CD4-positive, alpha-beta T cell treated with Interleukin-21 for 1 hour (primary cell): ENCODE measurements at regions not wholly inside any gene's neighbourhood (a gene's known extent, or its start where the extent isn't known, plus 50 kb on each side); places are given as distances from the start of the nearest gene placed in this dataset.
"Not testable (repeated sequence)": the region's sequence is repeated elsewhere in the genome, so short reads cannot be mapped to it uniquely, and the experiment has no call there.

ENCODE experiments used
- DNase-seq: peaks from one replicate; pipeline ENCODE4 v3.0.0-alpha.2; 2020

- no peak for DNase-seq
Measured at GRCh38 chr11:116360221-116360941, 412.4 kb downstream of the BUD13 start.

GRCh38 chr11:116357784-116358544 is 414.8 kb downstream of the BUD13 start:
- no peak for DNase-seq

GRCh38 chr11:116356451-116356850 is 416.3 kb downstream of the BUD13 start:
- DNase-seq, result no peak

GRCh38 chr11:116355104-116355503 is 417.7 kb downstream of the BUD13 start:
- no peak for DNase-seq

GRCh38 chr11:116353589-116353988 is 419.2 kb downstream of the BUD13 start:
- DNase-seq, result no peak

- DNase-seq, result no peak
Measured at GRCh38 chr11:116352881-116353280, 419.9 kb downstream of the BUD13 start.

GRCh38 chr11:116348226-116348625 is 424.6 kb downstream of the BUD13 start:
- no peak for DNase-seq

GRCh38 chr11:116345575-116345974 is 427.2 kb downstream of the BUD13 start:
- DNase-seq, result no peak

GRCh38 chr11:116344601-116345000 is 428.2 kb downstream of the BUD13 start:
- DNase-seq, result no peak

- DNase-seq, result no peak
Measured at GRCh38 chr11:116343270-116343669, 429.5 kb downstream of the BUD13 start.

GRCh38 chr11:116342148-116342547 is 430.6 kb downstream of the BUD13 start:
- DNase-seq, result no peak

- DNase-seq, result no peak
Measured at GRCh38 chr11:116339306-116340098, 433.3 kb downstream of the BUD13 start.

GRCh38 chr11:116338500-116338899 is 434.3 kb downstream of the BUD13 start:
- DNase-seq, result not testable (repeated sequence)

- DNase-seq, result no peak
Measured at GRCh38 chr11:116336540-116336939, 436.2 kb downstream of the BUD13 start.

- no peak for DNase-seq
Measured at GRCh38 chr11:116335891-116336290, 436.9 kb downstream of the BUD13 start.

- no peak for DNase-seq
Measured at GRCh38 chr11:116335078-116335477, 437.7 kb downstream of the BUD13 start.

- no peak for DNase-seq
Measured at GRCh38 chr11:116334596-116334995, 438.2 kb downstream of the BUD13 start.

GRCh38 chr11:116333001-116333535 is 439.7 kb downstream of the BUD13 start:
- DNase-seq, result no peak

GRCh38 chr11:116332391-116332790 is 440.4 kb downstream of the BUD13 start:
- no peak for DNase-seq

GRCh38 chr11:116331381-116331780 is 441.4 kb downstream of the BUD13 start:
- no peak for DNase-seq

- DNase-seq, result no peak
Measured at GRCh38 chr11:116330439-116331185, 442.2 kb downstream of the BUD13 start.

- no peak for DNase-seq
Measured at GRCh38 chr11:116329354-116330090, 443.3 kb downstream of the BUD13 start.
